Forelimb muscle (tissue), 1 donor: ENCODE measurements at regions not wholly inside any gene's neighbourhood (a gene's known extent, or its start where the extent isn't known, plus 50 kb on each side); places are given as distances from the start of the nearest gene placed in this dataset.

Experiments used
- DNase-seq: peaks from one replicate; pipeline ENCODE4 v3.0.0-alpha.2; 2013; ENCODE audit warnings: low read depth

DNA sequence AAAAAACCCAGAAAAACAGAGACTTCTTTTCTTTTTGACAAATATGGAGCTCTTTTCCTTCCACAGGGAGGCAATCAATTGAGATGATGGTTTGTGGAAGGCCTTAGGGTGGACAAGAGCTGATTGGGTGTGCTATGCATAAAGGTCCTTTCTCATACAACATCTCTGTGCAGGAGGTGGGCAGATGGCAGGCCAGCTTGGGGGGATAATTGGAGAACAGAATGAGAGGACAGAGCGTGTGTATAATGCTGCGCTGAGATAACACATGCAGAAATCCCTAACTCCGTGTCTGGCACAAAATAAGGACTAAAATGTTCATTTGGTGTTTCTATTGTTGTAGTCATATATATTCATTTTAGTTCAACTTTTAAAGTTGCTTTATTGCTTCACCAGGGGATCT is 159.0 kb upstream of the MEF2C start:
- DNase-seq = no peak

DNA sequence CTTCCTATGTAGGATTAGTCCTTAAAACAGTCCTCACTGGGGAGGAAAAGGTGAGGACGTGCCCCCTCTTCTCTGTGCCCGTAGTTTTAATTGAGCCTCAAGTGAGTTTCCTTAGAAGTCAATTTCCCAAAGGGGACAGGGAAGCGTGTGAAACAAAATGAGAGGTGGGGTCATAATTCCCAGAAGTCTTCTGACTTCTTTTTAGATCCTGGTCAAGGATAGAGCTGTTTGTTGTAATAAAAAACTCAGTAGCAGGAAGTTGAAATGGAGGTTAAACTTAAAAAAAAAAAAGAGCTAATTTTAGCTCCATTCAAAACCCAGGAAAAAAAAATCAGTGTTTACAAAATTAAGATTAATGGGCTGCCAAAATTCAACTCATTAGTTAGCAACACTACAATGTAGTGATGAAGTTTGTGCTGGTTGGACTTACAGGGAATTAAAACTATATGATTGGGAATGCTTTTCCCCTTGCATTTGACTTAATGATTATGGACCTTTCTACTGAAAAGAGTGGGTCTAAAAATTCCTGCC is 158.3 kb upstream of the MEF2C start:
- no peak for DNase-seq

- peak; percentile 13 for DNase-seq
Observed at GRCh38 chr5:89036704-89037489, 153.9 kb upstream of the MEF2C start.

DNA sequence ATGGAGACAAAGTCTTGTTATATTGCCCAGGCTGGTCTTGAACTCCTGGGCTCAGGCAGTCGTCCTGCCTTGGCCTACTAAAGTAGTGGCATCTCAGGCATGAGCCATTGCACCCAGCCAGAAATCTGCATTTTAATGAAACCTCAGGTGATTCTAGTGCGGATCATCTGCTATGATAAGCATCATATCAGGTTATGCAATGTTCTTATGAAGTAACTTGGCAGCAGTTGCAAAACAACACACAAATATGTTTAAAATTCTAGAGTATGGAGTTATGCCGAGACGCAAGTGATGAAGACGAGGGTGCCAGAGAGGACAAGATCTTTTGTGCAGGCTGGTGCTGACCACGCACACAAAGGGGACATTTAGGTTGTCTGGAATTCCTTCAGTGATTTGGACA is 153.2 kb upstream of the MEF2C start:
- DNase-seq = no peak

GRCh38 chr5:89034588-89034987 is 151.6 kb upstream of the MEF2C start:
- DNase-seq = no peak

- no peak for DNase-seq
Observed at GRCh38 chr5:89030798-89031197, 147.8 kb upstream of the MEF2C start.

- DNase-seq = no peak
Observed at GRCh38 chr5:89028595-89029285, 145.8 kb upstream of the MEF2C start.

DNA sequence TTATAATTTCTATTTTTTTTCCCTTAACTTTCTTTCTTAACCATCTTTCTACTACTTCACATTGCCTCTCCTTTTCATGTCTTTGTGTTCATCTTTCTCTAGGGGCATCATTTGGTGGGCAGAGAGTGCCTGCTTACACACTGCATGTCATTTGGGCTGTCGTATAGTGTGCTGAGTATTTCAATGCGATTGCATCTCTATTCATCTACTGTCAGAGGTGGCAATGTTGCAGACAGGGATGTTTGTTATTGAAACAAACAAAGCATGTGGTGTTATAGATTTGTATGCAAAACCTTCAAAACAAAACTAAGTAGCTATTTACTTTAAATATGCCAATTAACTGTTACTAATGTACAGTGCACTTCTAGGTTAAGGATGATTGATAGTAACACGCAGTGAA is 141.1 kb upstream of the MEF2C start:
- DNase-seq = no peak

- DNase-seq = no peak
Observed at GRCh38 chr5:89020926-89021610, 138.1 kb upstream of the MEF2C start.

- no peak for DNase-seq
Observed at GRCh38 chr5:89016741-89017303, 133.8 kb upstream of the MEF2C start.

DNA sequence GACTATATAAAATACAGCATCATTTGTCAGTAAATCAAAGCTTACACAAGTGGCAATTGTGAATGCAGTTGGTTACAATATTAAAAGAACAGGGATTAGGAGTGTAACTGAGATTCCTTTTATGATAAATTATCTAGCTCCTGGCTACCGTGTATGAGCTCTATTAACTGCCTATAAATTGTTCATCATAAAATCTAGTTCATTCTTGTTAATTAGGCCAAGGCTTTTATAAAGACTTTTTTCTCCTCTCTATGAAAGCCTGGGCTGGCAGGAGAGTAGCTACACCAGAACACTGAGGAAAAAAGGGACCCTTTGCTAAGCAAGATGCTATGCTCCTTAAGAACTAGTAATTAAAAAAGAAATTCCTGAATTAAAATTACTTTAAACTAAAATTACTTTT is 132.4 kb upstream of the MEF2C start:
- no peak for DNase-seq

DNA sequence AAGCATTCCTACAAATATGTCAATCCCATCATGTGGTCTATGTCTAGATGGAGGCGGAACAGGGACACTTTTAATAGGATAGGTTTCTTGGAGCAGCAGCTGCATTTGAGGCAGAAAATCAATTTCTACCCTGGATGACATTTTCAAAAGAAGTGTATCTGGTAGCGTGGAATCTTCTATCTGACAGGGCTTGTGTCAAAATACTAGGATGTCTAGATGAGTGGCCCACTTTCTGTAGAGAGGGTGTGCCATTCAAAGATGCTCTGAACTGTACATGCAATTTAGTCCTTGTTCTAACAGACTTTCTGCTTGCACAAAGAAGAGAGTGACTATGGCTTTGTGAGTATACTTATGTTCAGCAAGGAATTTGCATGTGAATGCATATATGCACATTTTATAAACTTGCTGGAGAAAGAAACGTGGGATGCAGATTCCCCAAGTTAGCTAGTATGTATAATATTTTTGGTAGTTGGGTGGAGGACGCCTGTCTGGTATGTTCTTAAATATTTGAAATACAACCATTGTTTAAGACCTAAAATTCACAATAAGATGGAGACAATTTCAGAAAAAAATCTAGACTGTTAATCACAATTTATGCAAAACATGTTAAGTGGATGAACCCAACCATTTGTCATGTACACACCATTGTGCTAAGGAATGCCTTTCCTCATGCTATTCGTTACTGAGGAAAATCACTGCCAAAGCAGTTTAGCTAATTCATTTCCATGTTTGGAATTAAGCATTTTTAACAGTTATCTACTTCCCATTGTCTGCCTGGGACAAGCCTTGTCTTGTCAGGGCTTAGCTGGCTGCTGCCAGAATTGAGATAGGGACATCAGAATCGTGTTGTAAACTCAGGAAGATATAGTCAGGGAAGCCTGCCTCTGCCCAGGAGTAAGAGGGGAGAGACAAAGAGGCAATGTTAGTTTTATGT is 129.1 kb upstream of the MEF2C start:
- no peak for DNase-seq

DNA sequence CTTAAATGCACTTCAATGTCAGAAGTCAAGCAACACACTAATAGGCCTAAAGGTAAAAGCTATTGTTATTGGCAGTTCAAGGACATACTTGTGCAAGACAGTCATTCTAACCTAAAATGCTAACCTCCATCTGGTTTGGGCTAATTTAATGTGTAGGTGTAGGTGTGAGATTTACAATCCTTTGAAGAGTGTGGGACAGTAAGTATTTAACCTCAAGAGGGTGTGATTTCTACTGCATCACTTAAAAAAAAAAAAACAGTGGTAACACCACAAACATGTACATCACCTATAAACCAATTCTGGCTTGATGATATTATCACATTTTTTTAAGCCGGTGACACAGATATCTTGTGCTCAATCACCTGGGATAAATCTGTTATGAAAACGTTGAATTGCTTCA is 127.5 kb upstream of the MEF2C start:
- DNase-seq = no peak

- no peak for DNase-seq
Observed at GRCh38 chr5:89008291-89008690, 125.3 kb upstream of the MEF2C start.

DNA sequence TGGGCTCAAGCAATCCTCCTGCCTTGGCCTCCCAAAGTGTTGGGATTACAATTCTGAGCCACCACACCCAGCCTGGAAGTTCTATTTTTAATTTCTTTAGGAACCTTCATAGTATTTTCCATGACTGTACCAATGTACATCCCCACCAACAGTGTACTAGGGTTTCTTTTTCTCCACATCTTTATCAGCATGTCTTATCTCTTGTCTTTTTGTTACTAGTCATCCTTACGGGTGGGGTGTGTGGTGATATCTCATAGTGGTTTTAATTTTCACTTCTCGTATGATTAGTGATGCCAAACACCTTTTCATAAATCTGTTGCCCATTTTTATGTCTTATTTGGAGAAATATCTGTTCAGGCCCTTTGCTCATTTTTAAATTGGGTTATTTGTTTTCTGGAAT is 123.0 kb upstream of the MEF2C start:
- DNase-seq = no peak

DNA sequence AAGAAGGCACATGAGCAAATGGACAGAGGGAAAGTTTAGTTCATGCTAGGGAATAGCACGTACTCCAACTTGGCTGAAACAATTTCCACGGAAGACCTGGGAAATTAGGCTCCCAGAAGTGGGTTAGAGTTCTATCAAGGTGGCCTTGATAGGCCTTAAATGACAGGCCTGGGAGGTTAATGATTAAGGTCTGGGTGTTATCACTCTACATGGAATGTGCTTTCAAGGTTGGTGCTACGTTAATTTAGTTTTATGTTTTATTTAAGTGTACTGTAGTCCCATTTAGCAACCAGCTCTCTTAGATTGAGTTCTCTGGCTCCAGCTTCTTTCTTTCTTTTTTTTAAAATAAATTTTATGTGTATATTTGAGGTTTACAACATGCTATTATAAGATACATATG is 121.4 kb upstream of the MEF2C start:
- no peak for DNase-seq

GRCh38 chr5:89003563-89004036 is 120.6 kb upstream of the MEF2C start:
- no peak for DNase-seq

DNA sequence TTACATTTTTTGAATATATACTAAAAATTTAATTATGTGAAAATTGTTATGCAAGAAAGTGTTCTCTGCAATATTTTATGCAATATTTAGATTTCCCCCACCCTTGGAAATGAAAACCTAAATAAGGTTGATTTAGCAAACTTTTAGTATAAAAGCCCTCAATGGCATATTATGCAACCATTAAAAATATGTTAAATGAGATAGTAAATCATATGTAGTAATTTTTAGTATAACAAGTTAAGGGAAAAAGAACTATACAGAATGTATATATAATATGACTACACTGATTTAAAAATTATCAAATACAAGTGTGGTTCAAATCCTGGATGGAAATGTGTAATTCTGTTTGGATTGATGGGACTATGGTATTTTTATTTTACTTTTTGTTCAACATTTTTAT is 116.9 kb upstream of the MEF2C start:
- no peak for DNase-seq

DNA sequence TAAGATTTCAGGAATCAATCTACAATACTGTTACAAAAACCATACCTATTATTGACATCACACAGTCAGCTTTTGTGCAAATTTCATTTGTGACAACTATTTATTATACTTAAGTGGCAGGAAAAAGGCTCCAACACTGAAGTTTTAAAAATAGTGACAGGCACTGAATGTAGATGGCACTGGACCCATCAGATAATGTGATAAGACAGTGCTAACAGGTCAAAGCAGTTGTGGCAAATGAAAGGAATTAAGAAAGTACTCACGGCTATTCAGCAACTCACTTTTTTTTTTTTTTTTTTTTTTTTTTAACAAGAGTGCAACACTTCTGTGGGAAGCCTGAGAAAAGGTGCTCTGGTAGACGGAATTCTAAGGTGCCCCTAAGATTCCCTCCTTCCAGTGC is 115.0 kb upstream of the MEF2C start:
- no peak for DNase-seq

DNA sequence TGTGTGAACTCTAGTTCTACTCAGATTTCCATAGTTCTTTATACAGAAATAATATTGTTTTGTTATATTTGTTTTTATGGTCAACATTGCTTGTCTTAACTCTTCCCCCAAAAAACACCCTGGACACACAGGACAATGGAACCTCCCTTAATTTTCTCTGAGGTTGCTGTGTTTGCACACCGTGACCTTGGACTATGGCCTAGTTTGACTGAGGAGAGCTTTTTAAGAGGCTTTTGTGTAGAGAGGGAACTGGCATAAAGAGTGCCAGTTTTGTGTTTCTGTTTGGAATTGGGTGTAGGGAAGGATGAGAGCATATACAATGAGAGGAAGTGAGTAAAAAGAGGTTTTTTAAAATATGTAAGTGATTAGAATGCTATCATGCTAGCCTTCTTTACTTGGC is 101.1 kb upstream of the MEF2C start:
- no peak for DNase-seq

- no peak for DNase-seq
Observed at GRCh38 chr5:88979726-88980125, 96.7 kb upstream of the MEF2C start.
